ENCODE measurements at regions not wholly inside any gene's neighbourhood (a gene's known extent, or its start where the extent isn't known, plus 50 kb on each side); places are given as distances from the start of the nearest gene placed in this dataset.

DNA sequence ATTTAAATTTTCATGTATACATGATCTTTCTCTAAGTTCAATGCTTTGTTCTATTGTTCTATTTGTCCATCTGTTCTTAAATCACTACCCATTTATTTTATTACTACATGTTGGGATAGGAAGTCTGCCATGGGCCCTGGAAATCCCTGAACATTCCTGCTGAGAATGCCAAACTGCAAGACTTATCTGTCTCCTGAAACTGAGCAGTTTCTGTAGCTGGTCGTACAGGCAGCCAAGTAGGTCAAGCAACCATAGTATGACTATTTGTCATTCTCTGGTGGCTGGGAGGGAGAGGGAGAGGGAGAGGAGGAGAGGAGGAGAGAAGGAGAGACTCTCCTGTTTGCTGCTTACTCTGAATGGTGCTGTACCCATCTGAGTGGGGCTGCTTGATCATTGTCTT is 82.8 kb upstream of the SNX19 start:
- no peak overlapping the region for H3K4me3 ChIP-seq (ENCODE audit: low read depth, low read length)
- TF ChIP-seq, protein P1, sequence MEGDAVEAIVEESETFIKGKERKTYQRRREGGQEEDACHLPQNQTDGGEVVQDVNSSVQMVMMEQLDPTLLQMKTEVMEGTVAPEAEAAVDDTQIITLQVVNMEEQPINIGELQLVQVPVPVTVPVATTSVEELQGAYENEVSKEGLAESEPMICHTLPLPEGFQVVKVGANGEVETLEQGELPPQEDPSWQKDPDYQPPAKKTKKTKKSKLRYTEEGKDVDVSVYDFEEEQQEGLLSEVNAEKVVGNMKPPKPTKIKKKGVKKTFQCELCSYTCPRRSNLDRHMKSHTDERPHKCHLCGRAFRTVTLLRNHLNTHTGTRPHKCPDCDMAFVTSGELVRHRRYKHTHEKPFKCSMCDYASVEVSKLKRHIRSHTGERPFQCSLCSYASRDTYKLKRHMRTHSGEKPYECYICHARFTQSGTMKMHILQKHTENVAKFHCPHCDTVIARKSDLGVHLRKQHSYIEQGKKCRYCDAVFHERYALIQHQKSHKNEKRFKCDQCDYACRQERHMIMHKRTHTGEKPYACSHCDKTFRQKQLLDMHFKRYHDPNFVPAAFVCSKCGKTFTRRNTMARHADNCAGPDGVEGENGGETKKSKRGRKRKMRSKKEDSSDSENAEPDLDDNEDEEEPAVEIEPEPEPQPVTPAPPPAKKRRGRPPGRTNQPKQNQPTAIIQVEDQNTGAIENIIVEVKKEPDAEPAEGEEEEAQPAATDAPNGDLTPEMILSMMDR (IDR thresholded peaks at IDR 0.05; ENCODE audit: low read depth, low read length), result no peak

GRCh38 chr11:130999992-131000770 is 83.9 kb upstream of the SNX19 start:
- TF ChIP-seq, protein P1 (IDR thresholded peaks at IDR 0.05; ENCODE audit: low read depth, low read length), result no peak
- H3K4me3 ChIP-seq (ENCODE audit: low read depth, low read length), result no peak overlapping the region

GRCh38 chr11:131002145-131002544 is 85.9 kb upstream of the SNX19 start:
- TF ChIP-seq, protein P1 (IDR thresholded peaks at IDR 0.05; ENCODE audit: low read depth, low read length), result no peak
- no peak overlapping the region for H3K4me3 ChIP-seq (ENCODE audit: low read depth, low read length)

- H3K4me3 ChIP-seq (ENCODE audit: low read depth, low read length), result no peak overlapping the region
- TF ChIP-seq, protein P1 (IDR thresholded peaks at IDR 0.05; ENCODE audit: low read depth, low read length), result no peak
These were observed 89.5 kb upstream of the SNX19 start for GRCh38 chr11:131005829-131006228.

DNA sequence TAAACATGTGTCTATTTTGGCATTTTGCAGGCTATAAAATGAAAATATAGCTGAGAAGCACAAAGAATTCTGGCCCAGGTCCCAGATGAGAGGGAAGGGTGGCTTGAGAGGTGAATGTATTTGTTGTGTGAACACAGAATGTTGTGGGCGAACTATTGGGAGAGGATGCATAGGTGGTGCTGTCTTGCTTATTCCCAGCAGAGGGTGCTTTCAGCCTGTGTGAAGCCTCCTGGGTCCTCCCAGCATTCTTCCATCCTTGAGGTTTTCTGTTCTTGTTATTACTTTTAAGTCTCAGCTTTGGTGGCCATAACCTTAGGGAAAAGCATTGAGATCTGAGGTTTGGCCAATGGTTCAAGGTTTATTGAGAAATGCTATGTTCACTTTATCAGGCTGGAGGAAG is 108.7 kb upstream of the SNX19 start:
- H3K4me3 ChIP-seq (ENCODE audit: low read depth, low read length), result no peak overlapping the region
- TF ChIP-seq, protein P1 (IDR thresholded peaks at IDR 0.05; ENCODE audit: low read depth, low read length), result peak; percentile 75

GRCh38 chr11:131025421-131026125 is 109.3 kb upstream of the SNX19 start:
- H3K4me3 ChIP-seq (ENCODE audit: low read depth, low read length), result no peak overlapping the region
- TF ChIP-seq, protein P1 (IDR thresholded peaks at IDR 0.05; ENCODE audit: low read depth, low read length), result no peak

DNA sequence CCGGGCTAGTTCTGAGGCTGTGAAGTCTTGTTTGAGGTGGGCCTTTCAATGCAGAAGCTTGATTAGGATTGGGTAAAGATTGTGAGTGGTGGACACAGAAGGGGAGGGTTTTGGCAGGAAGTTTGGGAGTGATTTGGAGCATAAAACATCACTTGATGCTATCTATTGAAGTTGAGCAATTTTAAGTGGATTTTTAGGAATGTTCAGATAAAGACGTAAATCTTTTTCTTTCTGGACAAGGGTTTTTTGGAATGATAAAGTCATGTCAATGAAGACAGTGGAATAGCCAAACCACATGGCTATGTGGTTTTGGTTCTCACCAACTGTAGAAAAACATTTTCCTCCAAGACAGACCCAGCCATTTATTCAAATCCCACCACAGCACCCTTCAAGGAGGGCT is 111.2 kb upstream of the SNX19 start:
- H3K4me3 ChIP-seq (ENCODE audit: low read depth, low read length), result no peak overlapping the region
- TF ChIP-seq, protein P1 (IDR thresholded peaks at IDR 0.05; ENCODE audit: low read depth, low read length), result no peak
